Gastrocnemius medialis (tissue), 4 donors: ENCODE measurements at regions not wholly inside any gene's neighbourhood (a gene's known extent, or its start where the extent isn't known, plus 50 kb on each side); places are given as distances from the start of the nearest gene placed in this dataset.

Source experiments
- ATAC-seq, 2 donors: fragments of 150-250 bp; one replicate each; pipeline ENCODE4 v1.9.1; 2016
- DNase-seq, 2 donors: peaks; one replicate each; pipeline ENCODE4 v3.0.0-alpha.2; 2019
- H3K27ac ChIP-seq, 4 donors: fragments of 200-600 bp; sonication (generic); 1 replicate in 1 of 4; 2 replicates in 3 of 4; pipeline ENCODE4 v1.5.1; 2016 to 2018; ENCODE audit warnings: mild to moderate bottlenecking in 2 of 4, moderate library complexity in 1 of 4
- H3K27me3 ChIP-seq, 3 donors: fragments of 200-600 bp; sonication (generic) in 2 of 3; 1 replicate in 1 of 3; 2 replicates in 2 of 3; pipeline versions ENCODE4 v1.5.1 to v1.6.0; 2016 to 2019; ENCODE audit warnings: mild to moderate bottlenecking in 1 of 3, moderate library complexity in 1 of 3
- H3K36me3 ChIP-seq, 2 donors: fragments of 200-600 bp; sonication (generic) in 1 of 2; one replicate each; pipeline ENCODE4 v1.5.1; 2017 to 2018
- H3K4me1 ChIP-seq, 2 donors: fragments of 200-600 bp; sonication (generic) in 1 of 2; one replicate each; pipeline ENCODE4 v1.5.1; 2016 to 2017; ENCODE audit warnings: mild to moderate bottlenecking in 2 of 2
- H3K4me3 ChIP-seq, 4 donors: fragments of 200-600 bp; sonication (generic) in 3 of 4; 1 replicate in 1 of 4; 2 replicates in 3 of 4; pipeline ENCODE4 v1.5.1; 2016 to 2019; ENCODE audit warnings: mild to moderate bottlenecking in 2 of 4
- H3K9me3 ChIP-seq, 3 donors: fragments of 200-600 bp; sonication (generic) in 2 of 3; 1 replicate in 1 of 3; 2 replicates in 2 of 3; pipeline ENCODE4 v1.5.1; 2016 to 2019
- CTCF ChIP-seq, 5 experiments: fragments of 450-650 bp in 3 of 5; fragments of 200-600 bp in 2 of 5; sonication (generic) in 2 of 5; IDR thresholded peaks in 4 of 5; conservative IDR thresholded peaks in 1 of 5; 1 replicate in 4 of 5; 2 replicates in 1 of 5; pipeline ENCODE4 v1.5.1; 2016 to 2019; ENCODE audit warnings: antibody characterized with exemption in 5 of 5, mild to moderate bottlenecking in 3 of 5, moderate library complexity in 3 of 5
- POLR2A ChIP-seq, 2 donors: fragments of 450-650 bp; IDR thresholded peaks; one replicate each; pipeline ENCODE4 v1.6.1; 2017; ENCODE audit warnings: antibody characterized with exemption in 2 of 2, mild to moderate bottlenecking in 2 of 2, moderate library complexity in 2 of 2
- in situ Hi-C, 4 donors: fragments of 200-750 bp; cut with MboI; loops; one replicate each; pipeline versions ENCODE4 v1.15.0 to v1.8.0; 2017; ENCODE audit warnings: low sequenced_read_pairs in 4 of 4
- intact Hi-C: fragments of 100-400 bp; cut with DNase I; formaldehyde crosslinking; loops from one replicate; pipeline ENCODE4 v1.15.1; 2023; ENCODE audit warnings: low total_unique reads

DNA sequence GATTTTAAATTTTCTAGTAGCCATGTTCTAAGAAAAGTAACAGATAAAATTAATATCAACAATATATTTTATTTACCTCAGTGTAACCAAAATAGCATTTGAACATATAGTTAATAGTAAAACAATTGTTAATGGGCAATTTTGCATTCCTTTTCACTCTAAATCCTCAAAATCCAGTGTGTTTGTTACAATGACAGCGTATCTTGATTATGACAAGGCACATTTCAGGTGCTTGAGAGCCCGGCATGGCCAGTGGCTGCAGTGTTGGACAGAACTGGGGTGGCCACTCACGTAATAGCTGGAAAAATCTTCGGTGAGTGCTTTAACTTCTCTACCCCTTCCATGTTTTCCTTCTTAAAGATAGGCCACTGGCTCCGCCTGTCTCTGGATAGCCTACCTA is 248.0 kb upstream of the RREB1 start:
- Histone ChIP-seq H3K4me3 (no peak overlapping the region), H3K27ac (no peak overlapping the region), H3K9me3 (no peaks in the 10 kb centered on the region), H3K27me3 (no peaks in the 10 kb centered on the region), H3K4me1 (peaks cover 6 to 10% of the 10 kb centered on the region in 2 donors), H3K36me3 (no peaks in the 10 kb centered on the region)
- in situ Hi-C loops: no loop called here
- DNase-seq (no peak), ATAC-seq (no peak)
- intact Hi-C loops: no loop called here
- no peak for TF ChIP-seq POLR2A (IDR thresholded peaks at IDR 0.05)
- no peak for TF ChIP-seq CTCF (IDR thresholded peaks at IDR 0.05 in 4 of 5, conservative IDR thresholded peaks at IDR 0.05 in 1 of 5)

DNA sequence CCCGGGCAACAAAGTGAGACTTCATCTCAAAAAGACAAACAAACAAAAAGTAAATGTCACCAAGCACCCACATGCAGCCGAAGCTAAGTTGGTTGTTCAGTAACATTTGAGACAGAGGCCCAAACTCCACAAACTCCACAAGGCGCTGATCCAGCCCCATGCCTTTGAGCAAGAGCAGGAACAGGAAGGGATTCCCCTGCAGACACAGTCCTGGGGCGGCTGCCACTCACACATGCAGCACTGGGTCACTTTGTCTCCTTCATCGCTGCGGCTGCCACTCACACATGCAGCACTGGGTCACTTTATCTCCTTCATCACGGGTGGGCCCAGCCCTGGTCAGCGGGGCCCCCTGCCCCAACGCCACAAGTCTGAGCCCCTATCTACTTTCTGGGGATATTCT is 246.9 kb upstream of the RREB1 start:
- Histone ChIP-seq H3K4me1 (peaks cover 6 to 10% of the 10 kb centered on the region in 2 donors), H3K27me3 (no peaks in the 10 kb centered on the region), H3K27ac (no peak overlapping the region), H3K4me3 (no peak overlapping the region), H3K9me3 (no peaks in the 10 kb centered on the region), H3K36me3 (no peaks in the 10 kb centered on the region)
- DNase-seq (no peak), ATAC-seq (no peak)
- intact Hi-C loops: no loop called here
- no peak for TF ChIP-seq POLR2A (IDR thresholded peaks at IDR 0.05)
- TF ChIP-seq CTCF (IDR thresholded peaks at IDR 0.05 in 4 of 5, conservative IDR thresholded peaks at IDR 0.05 in 1 of 5): no peak
- in situ Hi-C loops: no loop called here

GRCh38 chr6:6861351-6861894 is 246.3 kb upstream of the RREB1 start:
- TF ChIP-seq POLR2A (IDR thresholded peaks at IDR 0.05) (no peak), CTCF (IDR thresholded peaks at IDR 0.05 in 4 of 5, conservative IDR thresholded peaks at IDR 0.05 in 1 of 5) (no peak)
- peaks cover 6 to 9% of the 10 kb centered on the region in 2 donors for H3K4me1 ChIP-seq
- no peak for ATAC-seq
- in situ Hi-C loops (no loop called here), intact Hi-C loops (no loop called here)
- no peaks in the 10 kb centered on the region for H3K9me3 ChIP-seq
- H3K27me3 ChIP-seq: no peaks in the 10 kb centered on the region
- no peak overlapping the region for H3K27ac ChIP-seq
- DNase-seq: no peak
- H3K36me3 ChIP-seq: no peaks in the 10 kb centered on the region
- H3K4me3 ChIP-seq: no peak overlapping the region

- intact Hi-C loops: no loop called here
- Histone ChIP-seq H3K9me3 (no peaks in the 10 kb centered on the region), H3K27ac (no peak overlapping the region), H3K4me3 (no peak overlapping the region), H3K36me3 (no peaks in the 10 kb centered on the region), H3K4me1 (peaks cover 4 to 6% of the 10 kb centered on the region in 2 donors), H3K27me3 (no peaks in the 10 kb centered on the region)
- TF ChIP-seq CTCF (IDR thresholded peaks at IDR 0.05 in 4 of 5, conservative IDR thresholded peaks at IDR 0.05 in 1 of 5): no peak
- TF ChIP-seq POLR2A (IDR thresholded peaks at IDR 0.05): no peak
- no peak for ATAC-seq
- no peak for DNase-seq
- in situ Hi-C loops: no loop called here
Measured at GRCh38 chr6:6861995-6862394, 245.8 kb upstream of the RREB1 start.
